Gastrocnemius medialis (tissue), 4 donors: ENCODE measurements at regions not wholly inside any gene's neighbourhood (a gene's known extent, or its start where the extent isn't known, plus 50 kb on each side); places are given as distances from the start of the nearest gene placed in this dataset.

Source experiments
- POLR2A ChIP-seq, 2 donors: fragments of 450-650 bp; IDR thresholded peaks; one replicate each; pipeline ENCODE4 v1.6.1; 2017; ENCODE audit warnings: antibody characterized with exemption in 2 of 2, mild to moderate bottlenecking in 2 of 2, moderate library complexity in 2 of 2
- TF ChIP-seq, protein P1 (sequence below), 5 experiments: fragments of 450-650 bp in 3 of 5; fragments of 200-600 bp in 2 of 5; sonication (generic) in 2 of 5; IDR thresholded peaks in 4 of 5; conservative IDR thresholded peaks in 1 of 5; 1 replicate in 4 of 5; 2 replicates in 1 of 5; pipeline ENCODE4 v1.5.1; 2016 to 2019; ENCODE audit warnings: antibody characterized with exemption in 5 of 5, mild to moderate bottlenecking in 3 of 5, moderate library complexity in 3 of 5

DNA sequence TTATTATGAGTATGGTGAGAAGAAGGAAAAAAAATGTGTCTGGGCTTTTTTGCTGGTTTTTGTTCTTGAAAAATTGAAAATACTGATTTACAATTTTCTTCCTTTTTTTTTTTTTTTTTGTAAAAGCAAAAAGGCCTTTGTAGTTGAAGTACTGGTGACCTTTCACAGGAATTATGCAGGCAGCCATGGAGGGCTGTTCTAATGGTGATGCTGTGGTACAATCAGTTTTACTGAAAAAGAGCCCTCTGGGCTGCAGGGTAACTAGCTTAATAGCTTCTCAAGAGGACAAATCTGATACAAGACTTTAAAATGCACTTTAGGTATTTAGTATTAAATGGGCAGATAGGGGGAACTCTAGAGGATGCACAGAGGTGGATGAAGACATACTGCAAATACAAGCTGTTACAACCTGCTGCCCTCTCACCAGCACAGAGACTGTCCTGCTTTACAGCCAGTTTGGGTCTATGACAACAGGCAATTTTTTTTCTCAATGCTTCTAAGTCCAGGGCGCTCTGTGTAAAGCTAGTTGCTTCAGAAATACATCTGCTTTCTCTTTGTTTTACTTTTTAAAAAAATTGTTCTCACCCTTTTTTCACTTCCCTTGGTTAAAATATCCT is 61.6 kb upstream of the HS3ST5 start:
- TF ChIP-seq, protein P1, sequence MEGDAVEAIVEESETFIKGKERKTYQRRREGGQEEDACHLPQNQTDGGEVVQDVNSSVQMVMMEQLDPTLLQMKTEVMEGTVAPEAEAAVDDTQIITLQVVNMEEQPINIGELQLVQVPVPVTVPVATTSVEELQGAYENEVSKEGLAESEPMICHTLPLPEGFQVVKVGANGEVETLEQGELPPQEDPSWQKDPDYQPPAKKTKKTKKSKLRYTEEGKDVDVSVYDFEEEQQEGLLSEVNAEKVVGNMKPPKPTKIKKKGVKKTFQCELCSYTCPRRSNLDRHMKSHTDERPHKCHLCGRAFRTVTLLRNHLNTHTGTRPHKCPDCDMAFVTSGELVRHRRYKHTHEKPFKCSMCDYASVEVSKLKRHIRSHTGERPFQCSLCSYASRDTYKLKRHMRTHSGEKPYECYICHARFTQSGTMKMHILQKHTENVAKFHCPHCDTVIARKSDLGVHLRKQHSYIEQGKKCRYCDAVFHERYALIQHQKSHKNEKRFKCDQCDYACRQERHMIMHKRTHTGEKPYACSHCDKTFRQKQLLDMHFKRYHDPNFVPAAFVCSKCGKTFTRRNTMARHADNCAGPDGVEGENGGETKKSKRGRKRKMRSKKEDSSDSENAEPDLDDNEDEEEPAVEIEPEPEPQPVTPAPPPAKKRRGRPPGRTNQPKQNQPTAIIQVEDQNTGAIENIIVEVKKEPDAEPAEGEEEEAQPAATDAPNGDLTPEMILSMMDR (IDR thresholded peaks at IDR 0.05 in 4 of 5, conservative IDR thresholded peaks at IDR 0.05 in 1 of 5) = no peak
- no peak for TF ChIP-seq POLR2A (IDR thresholded peaks at IDR 0.05)
